Ovary (tissue), 3 donors: ENCODE measurements at regions not wholly inside any gene's neighbourhood (a gene's known extent, or its start where the extent isn't known, plus 50 kb on each side); places are given as distances from the start of the nearest gene placed in this dataset.

Experiments used
- EP300 ChIP-seq: sonication (generic); formaldehyde crosslinking; IDR thresholded peaks from one replicate; pipeline ENCODE4 v1.6.1; 2017; ENCODE audit warnings: antibody characterized with exemption
- POLR2A ChIP-seq: fragments of 450-650 bp; IDR thresholded peaks from one replicate; pipeline ENCODE4 v1.6.1; 2017; ENCODE audit warnings: antibody characterized with exemption, mild to moderate bottlenecking, moderate library complexity
- TF ChIP-seq, protein P1 (sequence below), 3 donors: fragments of 450-650 bp in 2 of 3; fragments of 200-600 bp in 1 of 3; IDR thresholded peaks; one replicate each; pipeline versions ENCODE4 v1.5.1 to v1.8.0; 2016 to 2022; ENCODE audit warnings: antibody characterized with exemption in 3 of 3, mild to moderate bottlenecking in 1 of 3
- donor health status: DM: no; HTN: no; CAD: no.

- TF ChIP-seq, protein P1, sequence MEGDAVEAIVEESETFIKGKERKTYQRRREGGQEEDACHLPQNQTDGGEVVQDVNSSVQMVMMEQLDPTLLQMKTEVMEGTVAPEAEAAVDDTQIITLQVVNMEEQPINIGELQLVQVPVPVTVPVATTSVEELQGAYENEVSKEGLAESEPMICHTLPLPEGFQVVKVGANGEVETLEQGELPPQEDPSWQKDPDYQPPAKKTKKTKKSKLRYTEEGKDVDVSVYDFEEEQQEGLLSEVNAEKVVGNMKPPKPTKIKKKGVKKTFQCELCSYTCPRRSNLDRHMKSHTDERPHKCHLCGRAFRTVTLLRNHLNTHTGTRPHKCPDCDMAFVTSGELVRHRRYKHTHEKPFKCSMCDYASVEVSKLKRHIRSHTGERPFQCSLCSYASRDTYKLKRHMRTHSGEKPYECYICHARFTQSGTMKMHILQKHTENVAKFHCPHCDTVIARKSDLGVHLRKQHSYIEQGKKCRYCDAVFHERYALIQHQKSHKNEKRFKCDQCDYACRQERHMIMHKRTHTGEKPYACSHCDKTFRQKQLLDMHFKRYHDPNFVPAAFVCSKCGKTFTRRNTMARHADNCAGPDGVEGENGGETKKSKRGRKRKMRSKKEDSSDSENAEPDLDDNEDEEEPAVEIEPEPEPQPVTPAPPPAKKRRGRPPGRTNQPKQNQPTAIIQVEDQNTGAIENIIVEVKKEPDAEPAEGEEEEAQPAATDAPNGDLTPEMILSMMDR (IDR thresholded peaks at IDR 0.05), result no peak
- TF ChIP-seq POLR2A (no peak), EP300 (no peak)
Measured at GRCh38 chr2:184190725-184191124, 407.6 kb upstream of the ZNF804A start.
